ENCODE measurements at regions not wholly inside any gene's neighbourhood (a gene's known extent, or its start where the extent isn't known, plus 50 kb on each side); places are given as distances from the start of the nearest gene placed in this dataset.

DNA sequence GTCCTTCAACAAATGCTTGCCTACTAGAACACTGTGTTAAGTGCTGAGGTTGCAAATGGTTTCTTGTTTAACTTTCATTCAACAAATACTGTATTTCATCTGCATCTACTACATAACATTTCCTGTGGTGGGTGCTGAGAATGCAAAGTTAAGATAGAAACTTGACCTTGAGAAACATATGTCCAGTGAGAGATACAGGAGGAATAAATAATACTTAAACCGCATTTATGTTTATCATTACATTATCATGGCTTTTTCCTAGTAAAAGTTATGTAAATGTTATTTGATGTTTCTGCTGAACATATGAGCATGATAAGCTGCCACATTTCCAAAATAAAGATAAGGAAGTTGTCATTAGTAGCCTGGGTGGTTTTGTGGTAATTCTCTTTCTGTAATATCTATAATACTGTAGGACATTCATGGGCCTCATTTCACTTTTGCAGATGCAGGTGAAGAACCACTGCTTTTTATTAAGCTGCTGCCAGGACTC lies 590.4 kb downstream of the PLPP3 start:
- Histone ChIP-seq H3K4me1 (ENCODE audit: control insufficient read depth in 1 of 2, insufficient read depth in 2 of 2, low read length in 2 of 2) (no peaks in the 10 kb centered on the region), H3K27me3 (ENCODE audit: control insufficient read depth in 1 of 2, insufficient read depth in 2 of 2, low read length in 2 of 2) (no peaks in the 10 kb centered on the region), H3K4me3 (ENCODE audit: low read depth in 1 of 2, low read length in 2 of 2) (no peak overlapping the region), H3K36me3 (ENCODE audit: control insufficient read depth in 1 of 2, insufficient read depth in 2 of 2, low read length in 2 of 2) (no peaks in the 10 kb centered on the region), H3K9ac (ENCODE audit: low read depth in 1 of 2, low read length in 2 of 2) (no peak overlapping the region), H3K27ac (ENCODE audit: low read depth, low read length) (no peak overlapping the region), H3K9me3 (ENCODE audit: control insufficient read depth in 1 of 2, low read length in 2 of 2) (no peaks in the 10 kb centered on the region)

DNA sequence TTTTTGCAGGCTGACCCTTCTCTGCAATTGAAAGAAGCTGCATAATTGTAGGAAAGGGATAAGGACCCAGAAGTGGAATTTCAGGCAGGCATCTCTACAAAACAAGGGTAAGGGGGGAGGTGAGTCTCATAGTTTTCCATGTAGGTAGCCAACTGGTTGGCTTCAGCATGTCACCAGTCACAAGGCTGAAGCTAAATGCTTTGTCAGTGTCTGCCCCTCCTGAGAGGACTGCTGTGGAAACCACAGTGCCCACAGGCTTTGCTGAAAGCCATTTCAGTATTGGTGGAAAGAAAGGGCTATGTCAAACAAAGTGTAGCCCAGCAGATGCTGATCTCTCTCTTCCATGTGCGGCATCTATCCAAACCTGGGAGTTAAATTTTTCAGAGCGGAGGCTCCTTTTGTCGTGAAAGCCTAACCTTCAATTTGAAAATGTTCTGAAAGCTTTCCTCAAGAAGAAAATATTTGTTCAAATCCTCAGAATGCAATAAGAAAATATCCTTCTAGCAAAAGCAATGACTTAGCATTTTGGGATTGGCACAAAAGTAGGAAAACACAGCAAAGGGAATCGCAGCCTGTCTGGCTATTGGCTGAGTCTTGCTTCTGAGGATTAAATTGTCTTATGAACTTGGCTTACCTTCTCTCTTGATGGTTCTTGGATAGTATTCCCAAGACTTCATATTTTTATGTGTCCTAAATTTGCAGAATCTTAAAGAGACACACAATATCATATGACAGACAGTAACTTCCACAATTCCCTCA lies 591.7 kb downstream of the PLPP3 start:
- no peaks in the 10 kb centered on the region for H3K4me1 ChIP-seq (ENCODE audit: control insufficient read depth in 1 of 2, insufficient read depth in 2 of 2, low read length in 2 of 2)
- no peaks in the 10 kb centered on the region for H3K27me3 ChIP-seq (ENCODE audit: control insufficient read depth in 1 of 2, insufficient read depth in 2 of 2, low read length in 2 of 2)
- no peaks in the 10 kb centered on the region for H3K9me3 ChIP-seq (ENCODE audit: control insufficient read depth in 1 of 2, low read length in 2 of 2)
- no peak overlapping the region for H3K27ac ChIP-seq (ENCODE audit: low read depth, low read length)
- no peak overlapping the region for H3K4me3 ChIP-seq (ENCODE audit: low read depth in 1 of 2, low read length in 2 of 2)
- H3K36me3 ChIP-seq (ENCODE audit: control insufficient read depth in 1 of 2, insufficient read depth in 2 of 2, low read length in 2 of 2) = no peaks in the 10 kb centered on the region
- no peak overlapping the region for H3K9ac ChIP-seq (ENCODE audit: low read depth in 1 of 2, low read length in 2 of 2)

- no peak overlapping the region for H3K4me3 ChIP-seq (ENCODE audit: low read depth in 1 of 2, low read length in 2 of 2)
- no peak overlapping the region for H3K9ac ChIP-seq (ENCODE audit: low read depth in 1 of 2, low read length in 2 of 2)
- no peaks in the 10 kb centered on the region for H3K36me3 ChIP-seq (ENCODE audit: control insufficient read depth in 1 of 2, insufficient read depth in 2 of 2, low read length in 2 of 2)
- H3K4me1 ChIP-seq (ENCODE audit: control insufficient read depth in 1 of 2, insufficient read depth in 2 of 2, low read length in 2 of 2) = no peaks in the 10 kb centered on the region
- H3K27ac ChIP-seq (ENCODE audit: low read depth, low read length) = no peak overlapping the region
- H3K9me3 ChIP-seq (ENCODE audit: control insufficient read depth in 1 of 2, low read length in 2 of 2) = no peaks in the 10 kb centered on the region
- no peaks in the 10 kb centered on the region for H3K27me3 ChIP-seq (ENCODE audit: control insufficient read depth in 1 of 2, insufficient read depth in 2 of 2, low read length in 2 of 2)
Observed at GRCh38 chr1:55986003-55986402, 593.4 kb downstream of the PLPP3 start.

DNA sequence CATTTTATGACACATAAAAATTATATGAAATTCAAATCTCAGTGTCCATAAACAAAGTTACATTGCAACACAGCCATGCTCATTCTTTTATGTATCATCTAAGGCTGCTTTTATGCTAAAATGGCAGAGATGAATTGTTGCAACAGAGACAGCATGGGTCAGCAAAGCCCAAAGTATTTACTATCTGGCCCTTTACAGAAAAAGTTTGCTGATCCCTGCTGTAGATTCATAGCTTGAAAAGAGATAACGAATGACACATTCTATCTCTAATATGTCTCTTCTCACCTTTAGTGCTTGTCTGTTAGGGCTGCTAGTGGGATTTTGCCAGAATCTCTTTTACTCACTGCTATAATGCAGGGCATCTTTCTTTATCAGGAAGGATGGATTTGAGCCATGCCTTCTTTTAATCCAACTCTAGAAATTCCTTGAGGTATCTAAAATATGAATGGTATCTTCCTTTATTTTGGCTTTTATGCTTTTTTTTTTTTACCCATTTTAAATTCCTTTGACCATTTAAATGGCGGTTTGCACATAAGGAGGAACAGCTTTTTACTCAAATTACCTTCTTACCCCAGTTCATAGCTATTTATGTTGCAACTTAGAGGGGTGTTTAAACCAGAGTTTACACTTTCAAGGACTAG lies 598.2 kb downstream of the PLPP3 start:
- Histone ChIP-seq H3K4me3 (ENCODE audit: low read depth in 1 of 2, low read length in 2 of 2) (no peak overlapping the region), H3K9me3 (ENCODE audit: control insufficient read depth in 1 of 2, low read length in 2 of 2) (no peaks in the 10 kb centered on the region), H3K9ac (ENCODE audit: low read depth in 1 of 2, low read length in 2 of 2) (no peak overlapping the region), H3K36me3 (ENCODE audit: control insufficient read depth in 1 of 2, insufficient read depth in 2 of 2, low read length in 2 of 2) (no peaks in the 10 kb centered on the region), H3K27me3 (ENCODE audit: control insufficient read depth in 1 of 2, insufficient read depth in 2 of 2, low read length in 2 of 2) (no peaks in the 10 kb centered on the region), H3K4me1 (ENCODE audit: control insufficient read depth in 1 of 2, insufficient read depth in 2 of 2, low read length in 2 of 2) (no peaks in the 10 kb centered on the region), H3K27ac (ENCODE audit: low read depth, low read length) (no peak overlapping the region)

DNA sequence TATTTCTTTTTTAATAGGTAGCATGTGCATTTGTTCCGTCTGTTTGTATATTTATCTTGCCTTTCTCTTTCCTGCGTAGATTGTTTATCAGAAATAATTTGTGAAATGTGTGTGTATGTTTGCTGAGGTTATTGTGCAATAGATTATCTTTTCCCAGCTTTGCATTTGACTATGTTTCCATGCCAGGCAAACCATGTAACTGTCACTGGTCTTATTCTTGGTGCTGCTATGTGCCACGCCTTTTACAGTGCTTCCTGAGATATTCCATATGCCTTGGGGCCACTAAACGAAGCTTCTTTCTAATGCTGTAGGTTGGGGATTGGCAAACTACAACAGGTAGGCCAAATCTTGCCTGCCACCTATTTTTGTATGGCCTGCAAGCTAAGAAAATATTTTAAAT lies 598.8 kb downstream of the PLPP3 start:
- Histone ChIP-seq H3K27me3 (ENCODE audit: control insufficient read depth in 1 of 2, insufficient read depth in 2 of 2, low read length in 2 of 2) (no peaks in the 10 kb centered on the region), H3K9me3 (ENCODE audit: control insufficient read depth in 1 of 2, low read length in 2 of 2) (no peaks in the 10 kb centered on the region), H3K36me3 (ENCODE audit: control insufficient read depth in 1 of 2, insufficient read depth in 2 of 2, low read length in 2 of 2) (no peaks in the 10 kb centered on the region), H3K4me3 (ENCODE audit: low read depth in 1 of 2, low read length in 2 of 2) (no peak overlapping the region), H3K27ac (ENCODE audit: low read depth, low read length) (no peak overlapping the region), H3K9ac (ENCODE audit: low read depth in 1 of 2, low read length in 2 of 2) (no peak overlapping the region), H3K4me1 (ENCODE audit: control insufficient read depth in 1 of 2, insufficient read depth in 2 of 2, low read length in 2 of 2) (no peaks in the 10 kb centered on the region)

DNA sequence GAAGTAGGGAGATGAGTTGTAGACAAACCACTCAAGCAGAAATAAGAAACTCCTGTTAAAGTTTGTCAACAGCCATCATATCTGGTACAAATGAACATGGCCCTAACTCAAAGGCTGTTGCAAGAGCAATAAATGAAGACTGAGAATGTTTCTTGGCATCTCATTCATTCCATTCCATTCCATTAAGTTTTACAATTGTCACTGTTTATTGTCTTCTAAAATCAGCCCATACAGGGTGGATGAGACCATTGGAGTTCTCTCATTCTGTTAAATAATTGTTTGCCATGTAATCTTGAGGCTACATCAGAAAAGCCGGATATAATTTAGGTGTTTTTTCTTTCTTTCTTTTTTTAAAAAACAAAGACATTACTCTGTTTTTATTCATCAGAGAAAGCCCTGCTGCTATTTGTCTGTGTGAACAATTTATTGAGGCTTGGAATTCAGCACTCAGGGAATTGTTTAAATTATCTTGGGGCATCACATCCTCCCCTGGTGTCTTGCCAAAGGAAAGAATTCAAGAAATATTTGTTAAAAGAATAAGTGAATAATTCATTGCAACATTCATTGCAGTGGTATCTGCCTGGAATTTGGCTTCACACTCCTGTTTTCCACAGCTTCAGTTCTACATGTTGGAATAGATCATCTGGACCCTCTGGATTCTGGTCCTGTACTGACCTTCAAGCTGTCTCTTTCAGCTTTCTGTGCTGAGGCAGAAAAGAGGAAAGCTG lies 604.5 kb downstream of the PLPP3 start:
- no peaks in the 10 kb centered on the region for H3K27me3 ChIP-seq (ENCODE audit: control insufficient read depth in 1 of 2, insufficient read depth in 2 of 2, low read length in 2 of 2)
- H3K36me3 ChIP-seq (ENCODE audit: control insufficient read depth in 1 of 2, insufficient read depth in 2 of 2, low read length in 2 of 2) = no peaks in the 10 kb centered on the region
- no peak overlapping the region for H3K4me3 ChIP-seq (ENCODE audit: low read depth in 1 of 2, low read length in 2 of 2)
- no peaks in the 10 kb centered on the region for H3K4me1 ChIP-seq (ENCODE audit: control insufficient read depth in 1 of 2, insufficient read depth in 2 of 2, low read length in 2 of 2)
- no peak overlapping the region for H3K9ac ChIP-seq (ENCODE audit: low read depth in 1 of 2, low read length in 2 of 2)
- H3K27ac ChIP-seq (ENCODE audit: low read depth, low read length) = no peak overlapping the region
- H3K9me3 ChIP-seq (ENCODE audit: control insufficient read depth in 1 of 2, low read length in 2 of 2) = no peaks in the 10 kb centered on the region

DNA sequence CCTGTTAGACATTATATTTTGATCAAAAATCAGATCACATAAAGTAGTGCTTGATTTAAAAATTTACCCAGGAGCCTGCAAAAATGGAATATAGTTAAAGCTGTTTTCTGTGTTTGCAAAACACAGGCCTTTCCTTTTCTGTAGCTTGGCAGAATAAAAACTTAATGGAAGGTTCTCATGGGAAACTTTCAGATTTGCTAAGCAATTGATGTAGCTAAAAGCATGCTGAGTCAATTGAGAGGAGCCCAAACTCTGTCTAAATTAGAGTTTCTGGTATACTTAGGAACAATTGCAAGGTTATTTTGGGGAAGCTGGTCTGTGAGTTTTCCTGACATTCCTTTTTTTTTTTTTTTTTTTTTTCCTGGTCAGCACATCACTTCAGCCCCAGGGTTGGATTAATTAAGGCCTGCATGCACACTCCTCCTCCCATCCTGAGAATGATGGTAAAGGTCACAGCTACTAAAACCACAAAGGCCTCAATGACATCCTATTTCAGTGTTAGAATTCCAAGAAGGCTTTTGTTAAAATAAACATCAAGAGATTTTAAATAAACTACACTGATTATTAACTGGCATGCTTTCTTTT lies 608.7 kb downstream of the PLPP3 start:
- Histone ChIP-seq H3K4me1 (ENCODE audit: control insufficient read depth in 1 of 2, insufficient read depth in 2 of 2, low read length in 2 of 2) (no peaks in the 10 kb centered on the region), H3K9me3 (ENCODE audit: control insufficient read depth in 1 of 2, low read length in 2 of 2) (no peaks in the 10 kb centered on the region), H3K27me3 (ENCODE audit: control insufficient read depth in 1 of 2, insufficient read depth in 2 of 2, low read length in 2 of 2) (no peaks in the 10 kb centered on the region), H3K36me3 (ENCODE audit: control insufficient read depth in 1 of 2, insufficient read depth in 2 of 2, low read length in 2 of 2) (no peaks in the 10 kb centered on the region), H3K27ac (ENCODE audit: low read depth, low read length) (no peak overlapping the region), H3K4me3 (ENCODE audit: low read depth in 1 of 2, low read length in 2 of 2) (no peak overlapping the region), H3K9ac (ENCODE audit: low read depth in 1 of 2, low read length in 2 of 2) (no peak overlapping the region)

GRCh38 chr1:55969322-55969721 lies 610.0 kb downstream of the PLPP3 start:
- H3K36me3 ChIP-seq (ENCODE audit: control insufficient read depth in 1 of 2, insufficient read depth in 2 of 2, low read length in 2 of 2) = no peaks in the 10 kb centered on the region

DNA sequence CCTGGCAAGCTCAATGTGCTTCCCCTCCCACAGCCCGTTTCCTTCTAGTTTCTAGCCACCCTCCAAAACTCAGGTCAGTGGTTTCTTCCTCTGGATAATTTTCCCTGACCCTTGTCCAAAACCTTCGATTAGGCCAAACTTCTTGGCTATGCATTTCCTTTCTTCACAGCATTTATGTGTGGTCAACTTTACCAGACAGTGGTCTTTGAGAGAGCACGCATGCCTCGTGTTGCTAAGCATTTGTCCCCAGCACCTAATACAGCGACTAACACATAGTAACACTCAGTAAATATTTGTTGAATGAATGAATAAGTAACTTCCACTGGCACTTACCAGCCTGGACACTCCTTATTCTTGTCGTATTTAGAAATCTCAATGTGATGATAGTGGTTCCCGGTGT lies 610.7 kb downstream of the PLPP3 start:
- Histone ChIP-seq H3K9me3 (ENCODE audit: control insufficient read depth in 1 of 2, low read length in 2 of 2) (no peaks in the 10 kb centered on the region), H3K4me1 (ENCODE audit: control insufficient read depth in 1 of 2, insufficient read depth in 2 of 2, low read length in 2 of 2) (no peaks in the 10 kb centered on the region), H3K36me3 (ENCODE audit: control insufficient read depth in 1 of 2, insufficient read depth in 2 of 2, low read length in 2 of 2) (no peaks in the 10 kb centered on the region), H3K27ac (ENCODE audit: low read depth, low read length) (no peak overlapping the region), H3K27me3 (ENCODE audit: control insufficient read depth in 1 of 2, insufficient read depth in 2 of 2, low read length in 2 of 2) (no peaks in the 10 kb centered on the region), H3K9ac (ENCODE audit: low read depth in 1 of 2, low read length in 2 of 2) (no peak overlapping the region), H3K4me3 (ENCODE audit: low read depth in 1 of 2, low read length in 2 of 2) (no peak overlapping the region)

More at GRCh38 chr1:55969322-55969721, 610.0 kb downstream of the PLPP3 start:
- Histone ChIP-seq H3K4me1 (ENCODE audit: control insufficient read depth in 1 of 2, insufficient read depth in 2 of 2, low read length in 2 of 2) (no peaks in the 10 kb centered on the region), H3K27me3 (ENCODE audit: control insufficient read depth in 1 of 2, insufficient read depth in 2 of 2, low read length in 2 of 2) (no peaks in the 10 kb centered on the region), H3K27ac (ENCODE audit: low read depth, low read length) (no peak overlapping the region), H3K9ac (ENCODE audit: low read depth in 1 of 2, low read length in 2 of 2) (no peak overlapping the region), H3K4me3 (ENCODE audit: low read depth in 1 of 2, low read length in 2 of 2) (no peak overlapping the region), H3K9me3 (ENCODE audit: control insufficient read depth in 1 of 2, low read length in 2 of 2) (no peaks in the 10 kb centered on the region)

GRCh38 chr1:55965981-55966461 lies 613.3 kb downstream of the PLPP3 start:
- no peak overlapping the region for H3K9ac ChIP-seq (ENCODE audit: low read depth in 1 of 2, low read length in 2 of 2)
- H3K27me3 ChIP-seq (ENCODE audit: control insufficient read depth in 1 of 2, insufficient read depth in 2 of 2, low read length in 2 of 2) = no peaks in the 10 kb centered on the region
- H3K36me3 ChIP-seq (ENCODE audit: control insufficient read depth in 1 of 2, insufficient read depth in 2 of 2, low read length in 2 of 2) = no peaks in the 10 kb centered on the region
- no peaks in the 10 kb centered on the region for H3K4me1 ChIP-seq (ENCODE audit: control insufficient read depth in 1 of 2, insufficient read depth in 2 of 2, low read length in 2 of 2)
- H3K27ac ChIP-seq (ENCODE audit: low read depth, low read length) = no peak overlapping the region
- H3K9me3 ChIP-seq (ENCODE audit: control insufficient read depth in 1 of 2, low read length in 2 of 2) = no peaks in the 10 kb centered on the region
- H3K4me3 ChIP-seq (ENCODE audit: low read depth in 1 of 2, low read length in 2 of 2) = no peak overlapping the region
